Tibial nerve (tissue), 4 donors: ENCODE measurements at regions not wholly inside any gene's neighbourhood (a gene's known extent, or its start where the extent isn't known, plus 50 kb on each side); places are given as distances from the start of the nearest gene placed in this dataset.

ENCODE experiments used
- DNase-seq, 2 donors: peaks; one replicate each; pipeline ENCODE4 v3.0.0-alpha.2; 2019; ENCODE audit warnings: low spot score in 2 of 2
- H3K27ac ChIP-seq, 4 donors: fragments of 200-600 bp; sonication (generic) in 3 of 4; one replicate each; pipeline ENCODE4 v1.5.1; 2017 to 2019; ENCODE audit warnings: mild to moderate bottlenecking in 1 of 4
- H3K27me3 ChIP-seq, 2 donors: fragments of 200-600 bp; sonication (generic) in 1 of 2; one replicate each; pipeline versions ENCODE4 v1.5.1 to v1.6.0; 2017 to 2019
- H3K36me3 ChIP-seq, 3 donors: fragments of 200-600 bp; sonication (generic); one replicate each; pipeline ENCODE4 v1.5.1; 2018 to 2019
- H3K4me1 ChIP-seq, 4 donors: fragments of 200-600 bp; sonication (generic) in 3 of 4; one replicate each; pipeline ENCODE4 v1.5.1; 2017 to 2019
- H3K4me3 ChIP-seq, 4 donors: fragments of 200-600 bp; sonication (generic) in 3 of 4; one replicate each; pipeline ENCODE4 v1.5.1; 2017 to 2019; ENCODE audit warnings: mild to moderate bottlenecking in 1 of 4, moderate library complexity in 1 of 4
- H3K9me3 ChIP-seq, 4 donors: fragments of 200-600 bp; sonication (generic) in 3 of 4; one replicate each; pipeline ENCODE4 v1.5.1; 2017 to 2019
- CTCF ChIP-seq, 5 experiments: fragments of 200-600 bp in 3 of 5; fragments of 450-650 bp in 2 of 5; sonication (generic) in 3 of 5; IDR thresholded peaks; one replicate each; pipeline ENCODE4 v1.5.1; 2016 to 2019; ENCODE audit warnings: antibody characterized with exemption in 5 of 5, mild to moderate bottlenecking in 3 of 5, moderate library complexity in 2 of 5
- EP300 ChIP-seq, 2 donors: sonication (generic); formaldehyde crosslinking; IDR thresholded peaks; one replicate each; pipeline ENCODE4 v1.6.1; 2017; ENCODE audit warnings: antibody characterized with exemption in 2 of 2, mild to moderate bottlenecking in 1 of 2
- POLR2A ChIP-seq, 2 donors: fragments of 450-650 bp; IDR thresholded peaks; one replicate each; pipeline ENCODE4 v1.6.1; 2017; ENCODE audit warnings: antibody characterized with exemption in 2 of 2, mild to moderate bottlenecking in 2 of 2, moderate library complexity in 2 of 2
- WGBS, 2 donors: methylation state at CpG; one replicate each; pipeline ENCODE4 v1.1.5; 2018; 5-methylcytosine and 5-hydroxymethylcytosine counted together

- Histone ChIP-seq H3K36me3 (no peaks in the 10 kb centered on the region), H3K4me3 (no peak overlapping the region), H3K4me1 (peaks cover 0 to 24% (median 5%) of the 10 kb centered on the region in 4 donors), H3K27ac (no peak overlapping the region), H3K27me3 (no peaks in the 10 kb centered on the region), H3K9me3 (no peaks in the 10 kb centered on the region)
- WGBS, 2 donors, result 90 to 95% methylated on average over 3 of the region's 3 CpGs
- TF ChIP-seq POLR2A (IDR thresholded peaks at IDR 0.05), result no peak
- DNase-seq, result no peak
Observed at GRCh38 chr12:46442239-46442638, 69.7 kb upstream of the SLC38A2 start.

- 89 to 91% methylated on average over 5 of the region's 5 CpGs for WGBS, 2 donors
- Histone ChIP-seq H3K4me1 (peaks cover 0 to 7% (median 0%) of the 10 kb centered on the region in 4 donors), H3K36me3 (no peaks in the 10 kb centered on the region), H3K4me3 (no peak overlapping the region), H3K27me3 (no peaks in the 10 kb centered on the region), H3K27ac (no peak overlapping the region), H3K9me3 (no peaks in the 10 kb centered on the region)
- DNase-seq, result no peak
- no peak for TF ChIP-seq CTCF (IDR thresholded peaks at IDR 0.05)
- no peak for TF ChIP-seq EP300 (IDR thresholded peaks at IDR 0.05)
- no peak for TF ChIP-seq POLR2A (IDR thresholded peaks at IDR 0.05)
Observed at GRCh38 chr12:46439793-46440511, 67.4 kb upstream of the SLC38A2 start.

- H3K4me1 ChIP-seq, result peaks cover 0 to 5% (median 0%) of the 10 kb centered on the region in 4 donors
- DNase-seq, result no peak
- no peak overlapping the region for H3K27ac ChIP-seq
- TF ChIP-seq CTCF (IDR thresholded peaks at IDR 0.05) (no peak), EP300 (IDR thresholded peaks at IDR 0.05) (no peak), POLR2A (IDR thresholded peaks at IDR 0.05) (no peak)
- no peaks in the 10 kb centered on the region for H3K36me3 ChIP-seq
- WGBS, 2 donors, result 85 to 89% methylated on average over 7 of the region's 7 CpGs
- H3K9me3 ChIP-seq, result no peaks in the 10 kb centered on the region
- H3K27me3 ChIP-seq, result no peaks in the 10 kb centered on the region
- no peak overlapping the region for H3K4me3 ChIP-seq
Observed at GRCh38 chr12:46438719-46439319, 66.2 kb upstream of the SLC38A2 start.

- no peak for TF ChIP-seq POLR2A (IDR thresholded peaks at IDR 0.05)
- TF ChIP-seq EP300 (IDR thresholded peaks at IDR 0.05), result no peak
- no peak for TF ChIP-seq CTCF (IDR thresholded peaks at IDR 0.05)
- WGBS, 2 donors, result 81 to 84% methylated on average over 4 of the region's 4 CpGs
- H3K27ac ChIP-seq, result no peak overlapping the region
- no peak overlapping the region for H3K4me3 ChIP-seq
- no peaks in the 10 kb centered on the region for H3K36me3 ChIP-seq
- H3K9me3 ChIP-seq, result no peaks in the 10 kb centered on the region
- peaks cover 0 to 5% (median 0%) of the 10 kb centered on the region in 4 donors for H3K4me1 ChIP-seq
- H3K27me3 ChIP-seq, result no peaks in the 10 kb centered on the region
- no peak for DNase-seq
Observed at GRCh38 chr12:46438256-46438655, 65.7 kb upstream of the SLC38A2 start.

- H3K27ac ChIP-seq, result no peak overlapping the region
- H3K4me3 ChIP-seq, result no peak overlapping the region
- 91 to 92% methylated on average over 2 of the region's 2 CpGs for WGBS, 2 donors
- H3K4me1 ChIP-seq, result peaks cover 0 to 6% (median 0%) of the 10 kb centered on the region in 4 donors
- TF ChIP-seq POLR2A (IDR thresholded peaks at IDR 0.05) (no peak), EP300 (IDR thresholded peaks at IDR 0.05) (no peak), CTCF (IDR thresholded peaks at IDR 0.05) (no peak)
- H3K9me3 ChIP-seq, result no peaks in the 10 kb centered on the region
- DNase-seq, result no peak
- no peaks in the 10 kb centered on the region for H3K27me3 ChIP-seq
- H3K36me3 ChIP-seq, result no peaks in the 10 kb centered on the region
Observed at GRCh38 chr12:46437469-46437868, 64.9 kb upstream of the SLC38A2 start.
